GM12864 (cell line): ENCODE measurements at regions not wholly inside any gene's neighbourhood (a gene's known extent, or its start where the extent isn't known, plus 50 kb on each side); places are given as distances from the start of the nearest gene placed in this dataset.

Experiments
- DNase-seq: peaks from one replicate; pipeline ENCODE4 v3.0.0-alpha.2; 2011; ENCODE audit warnings: low read depth
- H3K4me3 ChIP-seq: 2 replicates; pipeline ENCODE4 v1.5.1; 2011; ENCODE audit warnings: mild to moderate bottlenecking, low read depth, low read length, control low read depth
- CTCF ChIP-seq: IDR thresholded peaks from 2 replicates; pipeline ENCODE4 v1.5.1; 2011; ENCODE audit warnings: low read depth, mild to moderate bottlenecking, moderate library complexity, low read length, control low read depth, inconsistent platforms; ENCODE audit errors: missing control alignments

GRCh38 chr15:95874637-95875036 lies 455.9 kb upstream of the NR2F2 start:
- no peak overlapping the region for H3K4me3 ChIP-seq
- no peak for DNase-seq
- no peak for TF ChIP-seq CTCF

- H3K4me3 ChIP-seq = no peak overlapping the region
- DNase-seq = no peak
- no peak for TF ChIP-seq CTCF
Observed at GRCh38 chr15:95875121-95875643, 455.3 kb upstream of the NR2F2 start.

GRCh38 chr15:95880031-95880570 lies 450.4 kb upstream of the NR2F2 start:
- no peak overlapping the region for H3K4me3 ChIP-seq
- no peak for DNase-seq
- no peak for TF ChIP-seq CTCF

GRCh38 chr15:95880630-95881029 lies 449.9 kb upstream of the NR2F2 start:
- no peak overlapping the region for H3K4me3 ChIP-seq
- TF ChIP-seq CTCF = no peak
- DNase-seq = no peak

- no peak for TF ChIP-seq CTCF
- no peak overlapping the region for H3K4me3 ChIP-seq
- DNase-seq = no peak
Observed at GRCh38 chr15:95883064-95883463, 447.4 kb upstream of the NR2F2 start.

- H3K4me3 ChIP-seq = no peak overlapping the region
- DNase-seq = no peak
- no peak for TF ChIP-seq CTCF
Observed at GRCh38 chr15:95884276-95884675, 446.2 kb upstream of the NR2F2 start.

GRCh38 chr15:95887666-95888390 lies 442.7 kb upstream of the NR2F2 start:
- no peak overlapping the region for H3K4me3 ChIP-seq
- no peak for DNase-seq
- no peak for TF ChIP-seq CTCF
